ENCODE measurements at regions not wholly inside any gene's neighbourhood (a gene's known extent, or its start where the extent isn't known, plus 50 kb on each side); places are given as distances from the start of the nearest gene placed in this dataset.

DNA sequence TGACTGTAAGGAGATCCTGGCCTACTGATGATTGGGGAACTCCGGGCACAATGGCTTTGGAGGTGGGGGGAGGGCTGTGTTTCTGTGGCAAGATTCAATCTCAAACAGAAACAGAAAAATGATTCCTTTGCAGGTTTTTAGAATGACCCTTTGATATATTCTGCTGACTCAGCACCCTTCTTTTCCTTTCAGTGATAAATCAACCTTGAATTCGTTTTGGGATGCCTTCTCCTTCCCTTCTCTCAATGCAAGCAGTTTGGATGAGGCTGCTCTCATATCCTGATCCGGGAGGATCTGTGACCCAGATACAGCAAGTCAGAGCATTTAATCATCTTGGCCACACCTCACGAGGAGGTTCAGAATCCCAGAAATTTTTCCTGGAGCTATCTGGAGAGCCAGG lies 156.1 kb upstream of the PRICKLE2 start:
- TF ChIP-seq, protein P1, sequence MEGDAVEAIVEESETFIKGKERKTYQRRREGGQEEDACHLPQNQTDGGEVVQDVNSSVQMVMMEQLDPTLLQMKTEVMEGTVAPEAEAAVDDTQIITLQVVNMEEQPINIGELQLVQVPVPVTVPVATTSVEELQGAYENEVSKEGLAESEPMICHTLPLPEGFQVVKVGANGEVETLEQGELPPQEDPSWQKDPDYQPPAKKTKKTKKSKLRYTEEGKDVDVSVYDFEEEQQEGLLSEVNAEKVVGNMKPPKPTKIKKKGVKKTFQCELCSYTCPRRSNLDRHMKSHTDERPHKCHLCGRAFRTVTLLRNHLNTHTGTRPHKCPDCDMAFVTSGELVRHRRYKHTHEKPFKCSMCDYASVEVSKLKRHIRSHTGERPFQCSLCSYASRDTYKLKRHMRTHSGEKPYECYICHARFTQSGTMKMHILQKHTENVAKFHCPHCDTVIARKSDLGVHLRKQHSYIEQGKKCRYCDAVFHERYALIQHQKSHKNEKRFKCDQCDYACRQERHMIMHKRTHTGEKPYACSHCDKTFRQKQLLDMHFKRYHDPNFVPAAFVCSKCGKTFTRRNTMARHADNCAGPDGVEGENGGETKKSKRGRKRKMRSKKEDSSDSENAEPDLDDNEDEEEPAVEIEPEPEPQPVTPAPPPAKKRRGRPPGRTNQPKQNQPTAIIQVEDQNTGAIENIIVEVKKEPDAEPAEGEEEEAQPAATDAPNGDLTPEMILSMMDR (IDR thresholded peaks at IDR 0.05; ENCODE audit: low read depth, low read length): no peak
- TF ChIP-seq, protein P2, sequence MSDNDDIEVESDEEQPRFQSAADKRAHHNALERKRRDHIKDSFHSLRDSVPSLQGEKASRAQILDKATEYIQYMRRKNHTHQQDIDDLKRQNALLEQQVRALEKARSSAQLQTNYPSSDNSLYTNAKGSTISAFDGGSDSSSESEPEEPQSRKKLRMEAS (IDR thresholded peaks at IDR 0.05; ENCODE audit: low read depth, low read length): no peak
- TF ChIP-seq POLR2A (IDR thresholded peaks at IDR 0.05; ENCODE audit: extremely low read depth, insufficient read length) (no peak), MYC (IDR thresholded peaks at IDR 0.05; ENCODE audit: low read depth, low read length) (no peak)
